Neural cell (in vitro differentiated cells): ENCODE measurements at regions not wholly inside any gene's neighbourhood (a gene's known extent, or its start where the extent isn't known, plus 50 kb on each side); places are given as distances from the start of the nearest gene placed in this dataset.

Source experiments
- H2AFZ ChIP-seq: fragments of 200-600, 300-800 bp; sonication (generic), shearing (Covaris generic); 2 replicates; pipeline ENCODE4 v1.6.0; 2014; ENCODE audit warnings: low read depth, mild to moderate bottlenecking, antibody characterized with exemption, low read length, moderate library complexity
- H3F3A ChIP-seq: fragments of 200-600 bp; shearing (Covaris generic); 2 replicates; pipeline ENCODE4 v1.6.1; 2016; ENCODE audit warnings: mild to moderate bottlenecking, moderate library complexity, mixed read lengths, antibody characterized with exemption, low read length; ENCODE audit not compliant: insufficient read depth, poor library complexity, severe bottlenecking
- H3K27ac ChIP-seq: fragments of 200-600, 300-800 bp; sonication (generic), shearing (Covaris generic); 2 replicates; pipeline ENCODE4 v1.5.1; 2014; ENCODE audit warnings: mild to moderate bottlenecking, low read length, moderate library complexity
- H3K27me3 ChIP-seq: fragments of 300-800, 200-600 bp; sonication (generic), shearing (Covaris generic); 2 replicates; pipeline ENCODE4 v1.6.0; 2014; ENCODE audit warnings: mild to moderate bottlenecking, low read depth, low read length, moderate library complexity; ENCODE audit not compliant: insufficient read depth
- H3K36me3 ChIP-seq: fragments of 300-800, 200-600 bp; sonication (generic), shearing (Covaris generic); 2 replicates; pipeline ENCODE4 v1.5.1; 2014; ENCODE audit warnings: mild to moderate bottlenecking, antibody characterized with exemption, low read length, moderate library complexity; ENCODE audit not compliant: insufficient read depth
- H3K4me2 ChIP-seq: fragments of 300-800, 200-600 bp; sonication (generic), shearing (Covaris generic); 2 replicates; pipeline ENCODE4 v1.6.0; 2014; ENCODE audit warnings: mild to moderate bottlenecking, low read length
- H3K4me3 ChIP-seq: fragments of 300-800, 200-600 bp; sonication (generic), shearing (Covaris generic); 2 replicates; pipeline ENCODE4 v1.5.1; 2014; ENCODE audit warnings: mild to moderate bottlenecking, low read length, moderate library complexity
- H3K79me2 ChIP-seq: fragments of 200-600 bp; shearing (Covaris generic); replicated peaks from 2 replicates; pipeline ENCODE4 v1.6.0; 2014; ENCODE audit warnings: mild to moderate bottlenecking, low read length, moderate library complexity; ENCODE audit not compliant: insufficient read depth
- H3K9ac ChIP-seq: fragments of 300-800, 200-600 bp; sonication (generic), shearing (Covaris generic); 2 replicates; pipeline ENCODE4 v1.6.1; 2016; ENCODE audit warnings: mild to moderate bottlenecking, low read length, mixed read lengths
- H3K9me2 ChIP-seq: fragments of 200-600 bp; shearing (Covaris generic); 2 replicates; pipeline ENCODE4 v1.6.1; 2016; ENCODE audit warnings: mild to moderate bottlenecking, low read length, mixed read lengths; ENCODE audit not compliant: insufficient read depth
- H3K9me3 ChIP-seq: fragments of 200-600, 300-800 bp; sonication (generic), shearing (Covaris generic); 2 replicates; pipeline ENCODE4 v1.6.1; 2016; ENCODE audit warnings: mild to moderate bottlenecking, mixed run types, low read length, moderate library complexity, mixed read lengths
- H4K20me1 ChIP-seq: fragments of 200-600 bp; shearing (Covaris generic); 2 replicates; pipeline ENCODE4 v1.6.1; 2016; ENCODE audit warnings: mild to moderate bottlenecking, mixed run types; ENCODE audit not compliant: insufficient read depth
- CTCF ChIP-seq: fragments of 450-650 bp; IDR thresholded peaks from 2 replicates; pipeline ENCODE4 v1.5.1; 2014; ENCODE audit warnings: antibody characterized with exemption, mild to moderate bottlenecking, moderate library complexity; ENCODE audit not compliant: poor library complexity, severe bottlenecking
- EP300 ChIP-seq: fragments of 450-650 bp; conservative IDR thresholded peaks from 2 replicates; pipeline ENCODE4 v1.6.1; 2014; ENCODE audit warnings: antibody characterized with exemption, mild to moderate bottlenecking, moderate library complexity; ENCODE audit not compliant: poor library complexity, severe bottlenecking
- EZH2 ChIP-seq: fragments of 200-600, 300-800 bp; shearing (Covaris generic), sonication (generic); IDR thresholded peaks from 2 replicates; pipeline ENCODE4 v1.6.1; 2014; ENCODE audit warnings: antibody characterized with exemption, low read length, borderline replicate concordance, mild to moderate bottlenecking; ENCODE audit not compliant: insufficient read depth, poor library complexity, severe bottlenecking
- MXI1 ChIP-seq: fragments of 450-650 bp; conservative IDR thresholded peaks from 2 replicates; pipeline ENCODE4 v1.6.1; 2014; ENCODE audit warnings: antibody characterized with exemption, mild to moderate bottlenecking; ENCODE audit not compliant: poor library complexity, severe bottlenecking
- POLR2AphosphoS5 ChIP-seq: IDR thresholded peaks from 2 replicates; pipeline ENCODE4 v1.6.1; 2012
- RAD21 ChIP-seq: fragments of 450-650 bp; conservative IDR thresholded peaks from 2 replicates; pipeline ENCODE4 v1.6.1; 2014; ENCODE audit warnings: antibody characterized with exemption, mild to moderate bottlenecking, moderate library complexity
- REST ChIP-seq: IDR thresholded peaks from 2 replicates; pipeline ENCODE4 v1.6.1; 2012; ENCODE audit warnings: borderline replicate concordance
- SMC3 ChIP-seq: fragments of 450-650 bp; conservative IDR thresholded peaks from 2 replicates; pipeline ENCODE4 v1.6.1; 2014; ENCODE audit warnings: antibody characterized with exemption, mild to moderate bottlenecking, moderate library complexity; ENCODE audit not compliant: poor library complexity
- TAF1 ChIP-seq: IDR thresholded peaks from 2 replicates; pipeline ENCODE4 v1.6.1; 2012; ENCODE audit warnings: low read depth

- TF ChIP-seq POLR2AphosphoS5 (no peak), EP300 (no peak), SMC3 (no peak), MXI1 (no peak), TAF1 (no peak), CTCF (no peak), RAD21 (no peak), EZH2 (no peak), REST (no peak)
- no peaks in the 10 kb centered on the region for H3K79me2 ChIP-seq
- no peaks in the 10 kb centered on the region for H4K20me1 ChIP-seq
- no peak overlapping the region for H3K9ac ChIP-seq
- no peak overlapping the region for H3K4me2 ChIP-seq
- H2AFZ ChIP-seq, result no peak overlapping the region
- no peaks in the 10 kb centered on the region for H3F3A ChIP-seq
- H3K9me3 ChIP-seq, result no peaks in the 10 kb centered on the region
- H3K36me3 ChIP-seq, result no peaks in the 10 kb centered on the region
- H3K27me3 ChIP-seq, result no peaks in the 10 kb centered on the region
- no peaks in the 10 kb centered on the region for H3K9me2 ChIP-seq
- H3K4me3 ChIP-seq, result no peak overlapping the region
- no peak overlapping the region for H3K27ac ChIP-seq
These were observed 76.4 kb upstream of the STT3B start for GRCh38 chr3:31456373-31456772.

GRCh38 chr3:31461426-31461825 is 71.3 kb upstream of the STT3B start:
- TF ChIP-seq RAD21 (no peak), MXI1 (no peak), POLR2AphosphoS5 (no peak), EZH2 (no peak), EP300 (no peak), SMC3 (no peak), TAF1 (no peak)
- Histone ChIP-seq H2AFZ (no peak overlapping the region), H3K9me2 (no peaks in the 10 kb centered on the region)

More at GRCh38 chr3:31461426-31461825, 71.3 kb upstream of the STT3B start:
- no peak overlapping the region for H3K9ac ChIP-seq
- H3F3A ChIP-seq, result no peaks in the 10 kb centered on the region
- H4K20me1 ChIP-seq, result no peaks in the 10 kb centered on the region
- H3K36me3 ChIP-seq, result no peaks in the 10 kb centered on the region
- no peaks in the 10 kb centered on the region for H3K27me3 ChIP-seq
- H3K27ac ChIP-seq, result no peak overlapping the region
- H3K9me3 ChIP-seq, result no peaks in the 10 kb centered on the region
- H3K4me3 ChIP-seq, result no peak overlapping the region
- H3K4me2 ChIP-seq, result no peak overlapping the region
- no peaks in the 10 kb centered on the region for H3K79me2 ChIP-seq
